SH-SY5Y (cell line): ENCODE measurements at regions not wholly inside any gene's neighbourhood (a gene's known extent, or its start where the extent isn't known, plus 50 kb on each side); places are given as distances from the start of the nearest gene placed in this dataset.

Experiments used
- GATA2 ChIP-seq: IDR thresholded peaks from 2 replicates; pipeline ENCODE4 v1.6.1; 2011; ENCODE audit warnings: mild to moderate bottlenecking, low read depth, low read length
- GATA3 ChIP-seq: IDR thresholded peaks from 2 replicates; pipeline ENCODE4 v1.6.1; 2011; ENCODE audit warnings: low read depth, mild to moderate bottlenecking, low read length, moderate library complexity

- TF ChIP-seq GATA2 (no peak), GATA3 (no peak)
Observed at GRCh38 chr4:151979819-151980218, 219.0 kb upstream of the GATB start.
